ENCODE measurements at regions not wholly inside any gene's neighbourhood (a gene's known extent, or its start where the extent isn't known, plus 50 kb on each side); places are given as distances from the start of the nearest gene placed in this dataset.

GRCh38 chr17:73936908-73937627, 266.4 kb upstream of the RPL38 start:
- TF ChIP-seq CTCF (conservative IDR thresholded peaks at IDR 0.05; ENCODE audit: low read depth, low read length) (no peak), EZH2 (IDR thresholded peaks at IDR 0.05; ENCODE audit: low read length, unreplicated experiment) (no peak)

Measured in PC-3 (cell line).